ENCODE measurements at regions not wholly inside any gene's neighbourhood (a gene's known extent, or its start where the extent isn't known, plus 50 kb on each side); places are given as distances from the start of the nearest gene placed in this dataset.
"Not testable (repeated sequence)": the region's sequence is repeated elsewhere in the genome, so short reads cannot be mapped to it uniquely, and the experiment has no call there.

DNA sequence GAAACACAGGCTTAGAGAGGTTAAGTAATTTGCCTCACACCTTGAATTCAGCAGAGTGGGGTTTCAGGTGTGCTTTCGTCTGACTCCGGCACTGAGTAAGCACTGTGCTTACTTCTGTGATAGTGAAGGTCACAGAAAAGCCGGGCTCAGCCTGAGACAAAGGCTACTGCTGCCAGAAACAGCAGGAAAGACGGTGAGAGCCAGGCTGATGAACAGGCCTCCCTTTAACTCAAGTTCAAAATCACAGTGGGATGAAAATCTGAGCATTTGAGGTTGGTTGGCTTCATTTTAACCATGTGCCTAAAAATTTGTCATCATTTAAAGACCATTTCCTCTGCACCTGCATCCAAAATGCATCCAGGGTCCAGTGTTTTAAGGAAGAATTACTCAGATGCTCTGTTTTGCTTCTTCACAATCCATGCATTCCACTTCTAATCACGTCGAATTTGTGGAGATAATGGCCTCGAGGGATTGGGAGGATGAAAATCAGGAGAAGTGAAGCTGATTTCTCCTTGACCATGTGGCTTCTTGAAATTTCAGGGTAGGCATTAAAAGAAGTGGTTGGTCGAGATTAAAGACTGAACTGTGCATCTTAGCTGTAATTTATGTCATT lies 121.2 kb upstream of the LNX1 start:
- DNase-seq: no peak

DNA sequence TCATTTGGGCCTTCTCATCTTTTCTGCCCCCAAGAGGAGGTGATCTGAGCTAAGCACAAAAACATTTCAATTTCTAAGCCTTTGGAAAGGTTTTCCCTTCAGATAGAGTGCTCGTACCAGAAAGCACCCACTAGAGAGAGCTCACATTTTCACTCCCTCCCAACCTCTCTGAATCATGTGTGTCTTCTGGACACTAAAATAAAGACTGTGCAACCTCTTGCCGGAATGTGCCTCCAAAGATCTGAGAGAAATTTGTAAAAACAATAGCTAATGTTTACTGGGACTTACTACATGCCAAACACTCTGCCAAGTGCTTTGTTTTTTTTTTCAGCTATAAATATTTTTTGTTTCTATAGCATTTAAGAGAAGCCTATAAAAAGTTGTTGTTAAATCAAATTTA lies 120.6 kb upstream of the LNX1 start:
- no peak for DNase-seq

DNA sequence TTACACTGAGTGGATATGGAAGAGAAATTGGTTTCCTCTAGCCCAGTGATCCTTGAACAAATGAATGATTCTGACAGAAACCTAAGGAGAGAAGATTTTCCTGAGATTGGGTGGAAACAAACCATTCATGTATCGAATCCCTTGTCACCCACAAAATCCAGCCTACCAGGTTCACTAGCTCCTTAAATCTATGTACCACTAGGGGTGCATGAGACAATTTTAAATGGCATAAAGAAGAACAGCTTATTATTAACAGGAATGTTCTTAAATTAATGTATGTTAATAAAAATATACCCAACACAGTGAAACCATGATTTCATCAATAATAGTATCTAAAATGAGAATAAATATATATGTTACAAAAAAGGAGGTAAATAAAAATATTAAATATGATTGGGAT lies 118.4 kb upstream of the LNX1 start:
- DNase-seq: no peak

DNA sequence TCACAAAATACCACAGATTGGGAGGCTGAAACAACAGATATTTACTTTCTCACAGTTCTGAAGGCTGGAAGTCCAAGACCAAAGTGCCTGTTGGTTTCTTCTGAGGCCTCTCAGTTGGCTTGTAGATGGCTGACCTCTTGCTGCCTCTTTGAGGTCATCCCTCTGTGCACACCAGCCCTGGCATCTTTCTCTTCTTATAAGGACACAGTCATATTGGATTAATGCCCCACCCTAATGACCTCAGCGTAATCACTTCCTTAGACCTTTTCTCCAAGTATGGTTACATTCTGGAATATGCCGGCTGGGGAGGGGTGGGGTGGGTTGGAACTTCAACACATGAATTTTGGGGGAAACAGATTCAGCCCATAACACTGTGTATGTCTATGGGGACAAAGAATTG lies 116.2 kb upstream of the LNX1 start:
- no peak for DNase-seq

DNA sequence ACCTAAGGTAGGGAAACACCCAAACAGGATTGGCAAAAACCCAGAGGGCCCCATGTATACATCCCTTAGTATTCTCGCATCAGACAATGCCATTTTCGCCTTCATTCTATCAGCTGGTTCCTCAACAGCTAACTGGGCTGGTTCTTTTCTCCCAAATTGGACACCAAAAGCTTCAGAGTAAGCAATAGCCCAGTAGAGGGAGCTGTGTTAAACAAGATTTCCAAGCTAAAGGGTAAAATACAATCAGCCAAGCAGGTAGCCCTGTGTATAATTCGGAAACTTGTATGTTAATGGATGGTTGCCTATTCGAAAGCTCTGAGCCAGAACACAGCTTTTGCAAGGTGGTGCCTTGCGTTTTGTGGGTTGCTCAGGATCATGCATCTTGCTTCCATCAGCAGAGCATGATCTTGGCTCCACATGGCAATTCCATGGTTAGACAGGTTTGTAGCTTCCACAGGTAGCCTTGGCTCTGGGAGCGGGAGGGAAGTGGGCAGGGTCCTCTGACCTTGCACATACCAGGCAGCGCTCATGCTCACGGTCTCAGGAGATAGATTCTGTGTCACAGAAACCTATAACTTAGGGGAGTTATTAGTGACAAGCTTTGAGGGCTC lies 115.2 kb upstream of the LNX1 start:
- DNase-seq: no peak

DNA sequence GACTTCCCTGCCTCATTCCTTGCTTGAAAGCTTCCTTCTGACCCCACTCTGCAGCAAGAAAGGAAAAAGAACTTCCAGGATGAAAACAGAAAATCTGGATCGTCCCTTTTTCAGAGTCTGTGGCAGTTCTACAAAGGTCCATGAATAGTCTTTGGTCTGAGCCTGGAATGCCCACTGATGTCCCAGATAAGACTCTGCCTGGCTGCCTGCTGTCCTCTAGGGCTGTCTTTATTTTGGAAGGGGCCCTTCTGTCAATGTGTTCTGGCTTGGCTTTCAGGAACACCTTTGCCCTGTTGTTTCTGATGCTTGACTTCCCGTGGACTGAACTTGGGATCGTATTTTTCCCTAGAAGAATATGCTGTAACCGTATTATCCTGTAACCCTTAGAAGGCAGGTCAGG lies 114.7 kb upstream of the LNX1 start:
- DNase-seq: no peak

DNA sequence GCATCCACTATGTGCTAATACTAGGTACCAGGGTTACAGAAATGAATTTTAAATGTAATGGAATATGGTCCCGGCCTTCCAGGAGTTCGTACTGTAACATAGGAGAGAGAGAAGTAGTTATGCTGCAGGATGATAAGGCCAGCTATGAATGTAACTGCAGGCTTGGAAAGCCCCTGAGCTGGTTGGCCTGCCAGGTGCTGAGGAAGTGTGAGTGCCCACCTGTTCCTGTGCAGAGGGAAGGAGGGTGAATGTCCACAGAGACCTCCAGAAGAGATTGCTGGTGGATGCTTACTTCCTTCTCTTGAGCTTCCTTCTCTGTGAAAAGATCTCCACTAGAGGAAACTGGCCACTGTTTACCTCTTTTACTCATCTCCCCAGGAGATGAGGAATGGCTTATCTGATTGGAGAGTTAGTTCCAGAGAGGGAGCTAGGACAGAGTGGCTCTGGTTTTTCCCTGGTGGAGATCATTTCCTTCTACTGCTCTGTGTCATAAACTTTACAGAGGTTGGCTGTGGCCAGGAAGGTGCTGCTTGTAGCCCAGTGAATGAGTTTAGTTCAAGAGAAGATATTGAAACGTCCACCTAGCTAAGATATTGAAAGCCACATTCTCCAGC lies 114.0 kb upstream of the LNX1 start:
- no peak for DNase-seq

DNA sequence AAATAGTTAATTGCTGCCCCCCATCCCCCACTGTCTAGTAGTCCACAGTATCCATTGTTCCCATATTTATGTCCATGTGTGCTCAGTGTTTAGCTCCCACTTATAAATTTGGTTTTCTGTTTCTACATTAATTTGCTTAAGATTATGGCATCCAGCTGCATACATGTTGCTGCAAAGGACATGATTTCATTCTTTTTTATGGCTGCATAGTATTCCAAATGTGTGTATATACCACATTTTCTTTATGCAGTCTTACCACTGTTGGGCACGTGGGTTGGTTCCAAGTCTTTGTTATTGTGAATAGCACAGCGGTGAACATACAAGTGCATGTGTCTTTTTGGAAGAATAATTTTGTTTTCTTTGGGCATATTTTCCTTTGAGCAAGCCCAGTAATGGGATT lies 113.0 kb upstream of the LNX1 start:
- no peak for DNase-seq

DNA sequence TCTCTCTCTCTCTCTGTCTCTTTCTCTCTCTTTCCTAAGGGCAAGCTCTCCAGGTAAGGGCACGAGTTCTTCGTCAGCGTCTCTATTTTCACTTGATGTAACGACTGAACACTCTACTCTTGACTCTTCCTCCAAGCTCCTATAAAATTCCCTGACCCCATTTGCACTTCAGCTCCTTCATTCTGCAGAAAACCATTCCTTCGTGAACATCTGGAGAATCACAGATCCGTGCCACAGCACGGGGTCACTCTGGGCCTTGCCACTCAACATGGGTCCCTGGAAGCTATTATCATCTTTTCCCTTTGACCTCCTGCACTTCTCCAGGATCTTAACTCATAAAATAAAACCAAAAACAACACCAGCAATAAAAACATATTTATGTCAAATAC lies 112.0 kb upstream of the LNX1 start:
- no peak for DNase-seq

DNA sequence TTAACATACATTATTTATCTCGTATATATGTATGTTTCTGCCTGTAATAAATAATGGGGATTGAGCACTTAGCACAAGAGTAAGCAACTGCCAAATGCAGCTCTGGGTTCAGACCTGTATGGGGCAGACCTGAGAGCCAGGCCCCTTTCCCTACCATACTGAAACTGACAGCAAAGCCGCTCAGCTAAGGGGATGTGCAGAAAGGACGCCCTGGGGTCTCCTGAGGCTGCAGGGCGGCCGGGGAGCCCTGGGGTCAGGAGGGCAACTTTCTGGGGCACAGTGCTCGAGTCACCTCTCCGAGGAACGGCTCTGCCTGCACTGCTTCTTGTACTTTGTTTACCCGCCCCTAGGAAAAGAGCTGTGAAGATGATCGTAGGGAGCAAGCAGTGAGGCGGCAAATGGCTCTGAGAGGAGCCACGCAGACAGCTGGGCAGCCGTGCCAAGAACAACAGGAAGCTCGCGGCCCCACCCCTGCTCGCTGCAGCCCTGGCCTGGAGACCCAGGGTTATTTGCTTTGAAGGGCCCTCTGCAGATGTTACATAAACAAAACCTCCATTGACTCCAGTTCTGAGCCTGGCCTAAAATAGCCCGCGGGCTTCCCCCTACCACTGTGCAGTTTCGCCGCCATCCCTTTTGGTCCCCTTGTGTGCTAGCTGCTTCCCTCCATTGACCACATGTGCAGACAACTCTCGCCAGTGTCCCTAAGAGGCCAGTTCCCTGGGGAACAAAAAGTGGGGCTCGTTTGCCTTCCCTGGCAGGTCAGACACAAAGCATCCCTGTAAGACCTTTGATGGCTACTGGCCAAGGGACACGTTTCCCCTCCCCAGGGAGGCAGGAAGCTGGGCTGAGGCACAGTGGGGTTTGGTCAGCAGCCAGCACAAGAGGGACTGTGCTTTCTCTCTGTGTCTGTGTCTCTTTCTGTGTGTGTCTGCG lies 111.3 kb upstream of the LNX1 start:
- DNase-seq: peak in 1 of 6 experiments; percentile 0

DNA sequence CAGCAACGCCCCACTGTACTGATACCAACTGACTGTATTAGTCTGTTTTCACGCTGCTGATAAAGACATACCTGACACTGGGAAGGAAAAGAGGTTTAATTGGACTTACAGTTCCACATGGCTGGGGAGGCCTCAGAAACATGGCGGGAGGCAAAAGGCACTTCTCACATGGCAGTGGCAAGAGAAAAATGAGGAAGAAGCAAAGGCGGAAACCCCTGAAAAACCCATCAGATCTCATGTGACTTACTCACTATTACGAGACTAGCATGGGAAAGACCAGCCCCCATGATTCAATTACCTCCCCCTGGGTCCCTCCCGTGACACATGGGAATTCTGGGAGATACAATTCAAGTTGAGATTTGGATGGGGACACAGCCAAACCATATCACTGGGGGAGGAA lies 110.0 kb upstream of the LNX1 start:
- DNase-seq: not testable (repeated sequence)

DNA sequence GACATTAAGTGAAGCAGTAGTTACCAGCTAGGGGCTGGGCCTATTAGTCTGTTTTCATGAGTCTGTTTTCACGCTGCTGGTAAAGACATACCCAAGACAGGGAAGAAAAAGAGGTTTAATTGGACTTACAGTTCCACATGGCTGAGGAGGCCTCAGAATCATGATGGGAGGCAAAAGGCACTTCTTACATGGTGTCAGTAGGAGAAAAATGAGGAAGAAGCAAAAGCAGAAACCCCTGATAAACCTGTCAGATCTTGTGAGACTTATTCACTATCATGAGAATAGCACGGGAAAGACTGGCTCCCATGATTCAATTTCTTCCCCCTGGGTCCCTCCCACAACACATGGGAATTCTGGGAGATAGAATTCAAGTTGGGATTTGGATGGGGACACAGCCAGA lies 108.0 kb upstream of the LNX1 start:
- not testable (repeated sequence) for DNase-seq

DNA sequence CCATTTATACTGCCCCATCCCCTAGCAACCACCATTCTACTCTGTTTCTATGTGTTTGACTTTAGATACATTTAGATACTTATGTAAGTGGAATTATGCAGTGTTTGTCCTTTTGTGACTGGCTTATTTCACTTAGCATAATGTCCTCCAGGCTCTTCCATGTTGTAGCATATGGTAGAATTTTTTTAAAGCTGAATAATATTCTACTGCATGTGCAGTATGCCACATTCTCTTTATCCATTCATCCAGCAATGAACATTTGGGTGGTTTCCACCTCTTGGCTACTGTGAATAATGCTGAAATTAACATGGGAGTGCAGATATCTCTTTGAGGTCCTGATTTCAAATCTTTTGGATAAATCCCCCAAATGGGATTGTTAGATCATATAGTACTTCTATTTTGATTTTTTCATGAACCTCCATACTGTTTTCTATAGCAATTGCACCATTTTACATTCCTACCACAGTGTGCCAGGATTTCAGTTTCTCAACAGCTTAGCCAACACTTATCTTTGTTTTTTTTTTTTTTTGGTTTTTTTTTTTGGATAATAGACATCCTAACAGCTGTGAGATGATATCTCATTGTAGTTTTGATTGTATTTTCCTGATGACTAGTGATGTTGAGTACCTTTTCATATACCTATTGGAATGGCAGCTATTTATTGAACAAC lies 105.9 kb upstream of the LNX1 start:
- no peak for DNase-seq

DNA sequence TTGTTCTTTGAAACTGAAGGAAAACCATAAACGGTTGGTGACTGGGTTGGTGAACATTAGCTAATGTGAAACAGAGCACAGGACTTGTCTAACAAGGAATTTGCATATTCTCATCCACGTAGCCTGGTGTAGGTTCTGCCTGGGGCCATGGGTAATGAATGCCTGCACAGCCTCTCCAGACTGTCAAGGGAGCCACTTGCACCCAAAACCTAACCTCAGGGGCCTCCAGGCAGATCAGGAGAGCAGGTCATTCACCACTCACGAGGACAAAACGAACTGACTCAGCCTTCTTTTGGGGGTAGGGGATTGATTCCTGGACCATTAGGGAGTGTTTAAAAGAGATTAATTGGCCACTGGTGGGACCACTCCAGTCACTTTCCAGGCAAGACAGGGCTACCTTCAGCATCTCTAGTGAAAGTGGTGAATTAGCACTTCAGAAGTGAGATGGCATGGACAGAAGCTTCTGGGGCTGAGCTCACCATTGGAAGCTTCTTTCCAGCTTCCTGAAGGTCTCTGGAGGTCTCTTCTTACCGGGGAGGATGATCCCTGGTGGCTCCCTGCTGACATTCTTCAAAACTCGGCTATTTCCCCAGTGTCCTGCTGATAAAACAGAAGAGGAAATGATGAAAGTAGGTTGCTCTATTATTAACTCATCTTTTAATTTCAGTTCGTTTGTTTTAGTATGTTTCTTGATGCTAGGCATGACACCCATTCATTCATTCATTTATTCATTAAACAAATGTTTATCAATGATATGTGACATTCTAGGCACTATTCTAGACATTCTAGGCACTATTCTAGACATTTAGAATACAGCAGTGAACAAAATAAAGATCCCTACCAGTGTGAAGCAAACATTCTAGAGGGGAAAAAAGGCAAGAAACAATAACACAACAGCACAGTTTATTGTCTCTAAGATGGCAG lies 104.5 kb upstream of the LNX1 start:
- DNase-seq: no peak

DNA sequence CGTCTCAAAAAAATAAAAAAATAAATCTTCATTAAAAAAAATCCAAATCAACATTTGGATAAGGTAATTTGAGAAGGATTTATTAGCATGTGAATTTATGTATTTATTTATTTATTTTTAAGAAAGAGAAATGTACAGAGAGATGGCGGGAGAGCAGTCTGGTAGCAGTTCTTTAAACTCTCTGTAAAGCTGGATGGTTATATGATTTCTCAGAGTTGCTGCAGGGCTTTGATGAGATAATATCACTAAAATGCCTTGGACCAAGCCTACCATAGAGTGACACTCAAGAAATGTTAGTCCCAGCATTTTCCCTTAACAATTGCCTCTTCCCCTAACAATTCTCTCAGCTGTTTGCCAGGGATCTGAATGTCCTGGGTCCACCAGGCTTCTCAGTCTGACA lies 103.4 kb upstream of the LNX1 start:
- DNase-seq: no peak

DNA sequence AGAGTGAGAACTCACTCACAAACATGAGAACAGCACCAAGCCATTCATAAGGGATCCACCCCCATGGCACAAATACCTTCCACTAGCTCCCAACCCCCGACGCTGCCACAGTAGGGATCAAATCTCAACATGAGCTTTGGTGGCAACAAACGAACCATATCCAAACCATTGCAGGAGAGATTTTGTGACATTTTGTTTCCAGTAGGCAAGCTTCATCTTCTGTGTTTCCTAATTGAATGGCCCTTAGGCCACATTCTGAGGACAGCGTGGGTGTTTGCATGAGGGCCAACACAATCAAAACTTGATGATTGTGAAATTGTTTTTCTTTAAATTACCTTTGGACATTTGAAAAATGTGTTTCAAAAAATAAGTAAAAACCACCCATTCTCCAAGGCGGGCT lies 102.6 kb upstream of the LNX1 start:
- no peak for DNase-seq

DNA sequence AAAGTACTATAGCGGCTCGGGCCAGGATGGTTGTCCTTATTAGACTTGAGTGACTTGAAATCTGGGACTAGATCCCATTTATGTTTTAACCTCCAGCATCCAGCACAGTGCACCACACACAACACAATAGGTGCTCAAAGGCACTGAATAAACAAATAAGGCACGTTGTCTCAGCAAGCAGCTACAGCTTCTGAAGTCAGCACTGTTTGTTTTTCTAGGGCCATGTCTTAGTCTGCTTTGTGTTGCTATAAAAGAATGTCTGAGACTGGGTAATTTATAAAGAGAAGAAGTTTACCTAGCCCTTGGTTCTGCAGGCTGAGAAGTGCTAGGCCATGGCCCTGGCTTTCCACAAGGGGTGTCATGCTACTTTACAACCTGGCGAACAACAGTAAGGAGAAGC lies 102.1 kb upstream of the LNX1 start:
- DNase-seq: no peak

DNA sequence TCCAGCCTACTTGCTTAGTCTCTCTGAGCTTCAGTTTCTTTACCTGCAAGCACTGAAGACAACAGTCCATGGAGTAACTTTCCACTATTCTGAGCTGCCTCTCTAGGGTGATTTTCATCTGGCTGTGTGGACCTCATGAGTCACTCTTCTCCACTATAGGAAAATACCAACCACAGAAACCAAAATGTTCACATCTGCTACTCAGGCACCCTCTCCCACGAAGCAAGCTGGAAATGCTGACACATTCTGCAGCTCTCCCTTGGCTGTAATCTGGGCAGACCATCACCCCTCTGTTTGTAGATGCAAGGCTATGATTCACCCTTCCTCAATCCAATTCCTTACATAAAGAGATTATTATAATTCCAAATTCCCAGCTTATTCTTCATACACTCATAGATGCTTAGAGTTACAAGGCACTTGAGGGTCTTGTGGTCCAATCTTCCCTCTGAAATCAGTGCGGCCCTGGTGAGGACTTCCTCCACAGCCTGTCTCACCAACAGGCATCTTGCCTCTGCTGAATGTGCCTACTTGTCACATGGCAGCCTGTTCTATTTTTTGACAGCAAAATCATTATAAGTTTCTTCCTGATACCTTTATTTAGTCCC lies 97.0 kb upstream of the LNX1 start:
- no peak for DNase-seq

DNA sequence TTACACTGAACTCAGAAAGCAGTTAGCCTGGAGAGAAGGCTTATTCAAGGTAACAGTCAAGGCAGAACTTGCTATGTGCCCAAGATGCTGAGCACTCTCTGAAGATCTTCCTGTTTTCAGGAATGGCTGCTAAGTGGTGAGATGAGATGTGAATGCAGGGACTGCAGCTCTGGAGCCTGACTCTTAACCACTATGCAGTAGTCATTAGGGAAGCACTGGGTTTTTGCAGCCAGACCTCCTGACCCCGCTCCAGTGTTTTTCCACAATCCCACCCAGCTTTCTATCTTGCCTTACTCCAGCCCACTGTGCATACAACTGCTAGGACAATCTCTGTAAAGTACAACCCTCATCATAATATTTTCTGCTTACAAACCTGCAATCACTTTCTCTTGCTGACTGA lies 95.2 kb upstream of the LNX1 start:
- DNase-seq: no peak

DNA sequence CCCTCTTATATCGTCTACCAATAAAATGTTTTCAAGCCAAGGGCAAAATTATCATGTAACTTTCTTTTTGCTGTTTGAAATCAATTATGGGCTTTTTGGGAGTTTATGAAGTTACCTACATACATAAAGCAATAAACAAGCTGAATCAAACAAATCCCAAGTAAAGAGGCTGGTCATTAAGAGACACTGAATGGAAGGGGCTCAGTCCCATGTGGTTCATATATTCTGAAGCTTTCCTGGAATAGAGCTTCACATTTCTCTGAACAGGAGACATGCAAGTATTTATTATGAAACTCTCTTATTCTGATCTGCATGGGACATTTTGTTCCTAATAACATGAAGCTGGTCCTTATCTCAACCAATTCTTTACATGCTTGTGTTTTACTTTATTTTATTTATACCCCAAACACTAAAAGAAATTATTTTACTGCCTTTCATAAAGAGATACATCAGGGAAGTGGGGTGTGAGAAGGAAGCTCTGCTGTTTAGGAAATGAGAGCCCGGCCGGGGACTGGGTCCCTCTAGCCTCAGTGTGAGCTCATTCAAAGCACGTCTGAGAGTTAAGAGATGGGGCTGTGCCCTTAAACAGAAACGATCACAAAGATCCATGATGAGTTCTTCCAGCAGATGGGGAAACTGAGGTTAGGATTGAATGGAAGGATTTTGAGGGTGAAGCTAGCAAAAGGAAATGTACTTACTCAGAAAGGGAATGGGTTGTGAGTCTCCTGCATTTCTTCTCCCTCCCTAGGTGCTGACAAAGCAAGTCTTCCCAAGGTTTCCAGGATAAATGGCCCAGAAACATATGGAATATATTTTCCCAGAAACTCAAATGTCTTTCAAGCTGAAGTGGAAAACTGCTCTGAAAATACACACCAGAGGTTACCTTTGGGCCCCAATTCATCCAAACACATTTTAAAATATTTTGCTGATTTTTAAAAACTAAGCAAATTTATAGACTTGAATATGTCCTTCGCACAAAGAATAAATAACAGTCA lies 93.1 kb upstream of the LNX1 start:
- no peak for DNase-seq

All from stimulated activated naive CD4-positive, alpha-beta T cell (primary cell).